ENCODE measurements at regions not wholly inside any gene's neighbourhood (a gene's known extent, or its start where the extent isn't known, plus 50 kb on each side); places are given as distances from the start of the nearest gene placed in this dataset.
"Not testable (repeated sequence)": the region's sequence is repeated elsewhere in the genome, so short reads cannot be mapped to it uniquely, and the experiment has no call there.

DNA sequence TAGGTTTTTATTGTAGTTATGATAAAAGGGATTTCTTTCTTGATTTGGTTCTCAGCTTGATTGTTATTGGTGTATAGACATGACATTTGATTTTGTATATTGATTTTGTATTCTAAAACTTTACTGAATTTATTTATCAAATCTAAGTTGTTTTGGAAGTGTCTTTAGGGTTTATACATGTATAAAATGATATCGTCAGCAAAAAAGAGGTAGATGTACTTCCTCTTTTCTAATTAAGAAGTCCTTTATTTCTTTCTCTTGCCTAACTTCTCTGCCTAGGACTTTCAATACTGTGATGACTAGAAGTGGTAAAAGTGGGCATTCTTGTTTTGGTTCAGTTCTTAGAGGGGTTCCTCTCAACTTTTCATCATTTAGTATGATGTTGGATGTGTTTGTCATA lies 487.3 kb upstream of the KIF2B start:
- no peak for DNase-seq (ENCODE audit: low spot score)

DNA sequence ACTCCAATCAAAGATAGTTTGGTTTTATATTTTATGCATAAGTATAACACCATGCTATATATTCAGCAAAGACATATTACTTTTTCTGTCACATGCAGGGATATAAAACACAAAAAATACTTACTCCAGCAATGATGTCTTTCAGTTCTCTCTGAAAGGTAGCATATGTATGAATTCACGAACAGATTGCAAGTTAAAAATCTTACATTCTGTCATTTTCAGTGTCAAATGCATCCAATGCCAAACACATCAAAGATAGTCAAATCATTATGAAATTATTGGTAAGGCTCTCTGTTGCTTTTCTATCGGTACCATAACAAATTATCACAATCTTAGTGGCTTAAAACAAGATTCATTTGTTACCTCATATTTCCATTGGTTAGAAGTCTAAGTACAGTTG lies 492.0 kb upstream of the KIF2B start:
- no peak for DNase-seq (ENCODE audit: low spot score)

DNA sequence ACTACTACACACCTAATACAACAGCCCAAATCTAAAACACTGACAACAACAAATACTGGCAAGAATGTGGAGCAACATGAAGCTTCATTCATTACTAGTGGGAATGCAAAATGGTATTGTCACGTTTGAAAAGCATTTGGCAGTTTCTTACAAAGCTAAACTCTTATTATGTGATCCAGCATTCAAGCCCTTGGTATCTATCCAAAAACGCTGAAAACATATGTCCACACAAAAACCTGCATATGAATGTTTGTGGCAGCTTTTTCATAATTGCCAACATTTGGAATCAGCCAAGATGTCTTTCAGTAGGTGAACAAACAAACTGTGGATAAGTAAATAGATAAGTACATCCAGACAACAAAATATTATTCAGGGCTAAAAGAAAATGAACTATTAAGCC lies 501.1 kb upstream of the KIF2B start:
- no peak for DNase-seq (ENCODE audit: low spot score)

DNA sequence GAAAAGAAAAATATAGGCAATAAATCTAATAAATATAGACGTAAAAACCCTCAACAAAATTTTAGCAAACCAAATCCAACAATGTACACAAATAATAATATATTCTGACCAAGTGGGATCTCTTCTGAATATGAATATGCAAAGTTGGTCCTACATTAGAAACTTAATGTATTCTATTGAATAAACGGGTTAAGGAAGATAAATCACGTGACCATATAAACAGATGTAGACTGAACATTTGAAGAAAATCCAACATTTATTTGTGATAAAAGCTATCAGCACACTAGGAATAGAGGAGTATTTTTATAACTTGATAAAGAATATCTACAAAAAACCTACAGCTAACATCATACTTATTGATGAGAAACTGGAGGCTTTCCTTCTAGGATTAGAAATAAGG lies 502.8 kb upstream of the KIF2B start:
- DNase-seq (ENCODE audit: low spot score), result no peak

DNA sequence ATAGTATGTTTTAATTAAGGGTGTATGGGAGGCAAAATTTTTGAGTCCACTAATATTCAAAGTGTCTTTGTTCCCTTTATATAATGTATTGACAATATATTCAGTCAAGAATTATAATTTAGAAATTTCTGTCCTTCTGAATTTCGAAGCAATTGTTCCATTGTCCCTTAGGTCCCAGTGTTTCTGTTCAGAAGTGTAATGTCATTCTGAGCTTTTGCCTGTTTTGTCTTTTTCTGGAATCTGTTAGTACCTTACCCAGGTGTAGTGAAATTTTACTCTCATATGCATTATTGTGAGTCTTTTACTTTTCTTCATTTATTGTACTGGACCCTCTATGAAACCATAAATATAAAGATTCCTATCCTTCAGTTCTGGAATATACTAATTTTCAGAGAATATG lies 505.7 kb upstream of the KIF2B start:
- DNase-seq (ENCODE audit: low spot score), result no peak

DNA sequence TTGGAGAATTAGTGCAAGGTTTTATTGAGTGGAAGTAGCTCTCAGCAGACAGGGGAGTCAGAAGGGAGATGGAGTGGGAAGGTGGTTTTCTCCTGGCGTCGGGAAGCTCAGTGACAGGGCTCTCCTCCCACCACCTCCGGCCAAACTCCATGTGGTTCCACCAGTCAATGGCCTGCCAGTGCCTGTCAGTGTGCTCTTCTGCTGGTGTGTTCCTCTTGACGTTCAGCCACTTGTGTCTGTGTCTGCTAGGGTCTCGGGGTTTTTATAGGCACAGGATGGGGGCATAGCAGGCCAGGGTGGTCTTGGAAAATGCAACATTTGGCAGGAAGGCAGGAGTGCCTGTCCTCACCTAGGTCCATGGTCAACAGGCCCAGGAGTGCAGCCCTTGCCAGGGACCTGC lies 506.7 kb upstream of the KIF2B start:
- no peak for DNase-seq (ENCODE audit: low spot score)

DNA sequence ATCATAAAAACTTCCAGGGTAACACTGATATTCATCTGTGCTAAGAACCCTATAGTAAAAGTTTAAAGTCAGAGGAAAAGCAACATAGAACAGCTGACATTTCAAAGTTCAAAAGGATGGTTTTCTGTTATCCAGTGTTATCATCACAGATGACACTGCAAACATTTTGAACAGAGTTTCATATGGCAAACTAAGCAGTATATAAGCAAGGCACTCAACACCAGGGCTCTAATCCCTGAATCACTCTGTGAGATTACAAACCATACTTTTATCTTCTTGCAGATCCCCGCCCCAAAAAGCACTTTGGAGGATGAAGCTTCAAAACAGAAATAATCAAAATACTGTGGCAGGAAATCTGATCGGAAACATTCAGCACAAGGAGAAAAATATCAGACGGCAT lies 508.2 kb upstream of the KIF2B start:
- DNase-seq (ENCODE audit: low spot score), result no peak

DNA sequence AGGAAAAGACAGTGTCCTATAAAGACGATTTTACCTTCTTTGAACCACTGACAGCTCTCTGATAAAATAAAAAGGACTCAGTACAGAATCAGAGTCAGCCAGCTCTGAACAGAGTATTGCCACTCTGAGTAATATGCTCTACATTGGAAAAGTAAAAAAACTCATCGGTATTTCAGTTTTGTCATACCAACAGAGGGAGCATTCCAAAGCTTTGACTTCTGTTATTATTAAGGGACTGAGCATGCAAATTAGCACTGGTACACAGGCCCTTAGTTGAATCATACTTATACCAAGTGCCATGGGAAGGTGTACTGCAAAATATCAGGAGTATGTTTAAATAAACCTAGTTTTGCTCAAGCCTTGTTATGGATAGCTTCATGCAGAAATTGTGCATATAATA lies 509.0 kb upstream of the KIF2B start:
- DNase-seq (ENCODE audit: low spot score), result no peak

DNA sequence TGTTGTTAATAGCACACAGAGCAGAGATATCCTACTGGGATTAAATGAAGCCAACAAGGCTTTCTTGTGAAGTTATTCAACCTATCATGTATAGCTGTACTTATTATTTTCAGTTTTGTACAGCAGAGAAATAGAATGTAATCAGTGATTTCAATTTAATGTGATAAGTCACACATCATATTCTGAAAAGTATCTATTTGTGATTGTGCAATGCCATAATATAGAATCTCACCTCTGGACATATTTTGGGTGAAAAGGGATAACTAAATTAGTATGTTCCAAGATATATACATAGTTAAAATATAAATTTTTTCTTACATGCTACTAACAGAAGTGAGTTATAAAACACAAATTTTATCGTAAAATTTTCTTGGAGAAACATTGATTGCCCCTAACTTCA lies 544.3 kb upstream of the KIF2B start:
- no peak for DNase-seq (ENCODE audit: low spot score)

DNA sequence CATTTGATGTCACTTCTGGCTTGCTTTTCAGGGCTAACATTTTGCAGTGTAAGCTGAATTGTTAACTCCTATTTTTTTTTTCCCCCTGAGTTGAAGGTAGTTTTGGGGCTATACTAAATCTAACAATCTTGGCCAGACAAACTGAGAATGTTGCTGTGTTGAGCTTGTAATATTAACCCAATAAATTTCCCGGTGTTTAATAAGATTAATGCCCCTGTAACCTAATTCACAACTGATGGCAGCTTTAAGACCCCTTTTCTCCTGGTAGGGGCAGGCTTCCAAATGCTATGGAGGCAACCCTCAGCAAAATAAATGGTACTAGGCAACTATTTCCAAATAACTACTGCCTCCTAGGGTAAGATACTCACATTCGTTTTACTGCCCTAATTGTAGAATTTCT lies 549.6 kb upstream of the KIF2B start:
- no peak for DNase-seq (ENCODE audit: low spot score)

DNA sequence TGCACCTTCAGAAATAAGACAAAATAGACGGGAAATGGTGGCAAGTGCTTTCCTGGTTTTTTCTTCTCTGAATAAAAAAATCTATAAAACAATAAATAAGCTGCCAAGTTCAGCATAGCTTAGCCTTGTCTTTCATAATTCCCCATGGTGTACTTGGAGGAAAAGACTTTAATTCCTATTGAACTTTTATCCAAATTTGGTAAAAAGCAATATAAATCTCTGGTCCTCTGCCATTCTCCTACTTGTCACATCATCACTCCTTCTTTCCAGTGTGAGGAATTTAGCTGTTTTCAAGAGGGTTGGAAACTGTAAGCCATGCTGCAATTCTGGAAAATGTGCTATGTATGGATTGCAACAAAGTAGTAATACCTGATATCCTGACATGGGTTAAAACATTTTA lies 551.8 kb upstream of the KIF2B start:
- DNase-seq (ENCODE audit: low spot score), result no peak

DNA sequence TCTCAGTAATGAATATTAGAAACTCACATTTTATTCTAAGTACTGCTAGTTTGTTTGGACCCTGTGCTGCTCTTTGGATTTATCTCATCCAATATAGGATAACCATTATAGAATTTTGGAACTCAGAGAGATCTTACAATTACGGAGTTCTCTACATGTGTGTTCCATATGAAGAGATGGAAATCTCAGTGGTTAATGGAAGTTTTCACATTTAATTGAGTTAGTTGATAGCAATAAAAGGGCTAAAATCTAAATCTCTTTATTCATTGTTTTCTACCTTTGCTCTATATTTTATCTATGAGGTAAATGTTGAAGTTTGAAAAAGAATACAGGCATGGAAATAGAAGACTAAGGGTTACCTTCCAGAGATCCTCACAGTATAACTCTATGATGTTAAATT lies 558.0 kb upstream of the KIF2B start:
- no peak for DNase-seq (ENCODE audit: low spot score)

DNA sequence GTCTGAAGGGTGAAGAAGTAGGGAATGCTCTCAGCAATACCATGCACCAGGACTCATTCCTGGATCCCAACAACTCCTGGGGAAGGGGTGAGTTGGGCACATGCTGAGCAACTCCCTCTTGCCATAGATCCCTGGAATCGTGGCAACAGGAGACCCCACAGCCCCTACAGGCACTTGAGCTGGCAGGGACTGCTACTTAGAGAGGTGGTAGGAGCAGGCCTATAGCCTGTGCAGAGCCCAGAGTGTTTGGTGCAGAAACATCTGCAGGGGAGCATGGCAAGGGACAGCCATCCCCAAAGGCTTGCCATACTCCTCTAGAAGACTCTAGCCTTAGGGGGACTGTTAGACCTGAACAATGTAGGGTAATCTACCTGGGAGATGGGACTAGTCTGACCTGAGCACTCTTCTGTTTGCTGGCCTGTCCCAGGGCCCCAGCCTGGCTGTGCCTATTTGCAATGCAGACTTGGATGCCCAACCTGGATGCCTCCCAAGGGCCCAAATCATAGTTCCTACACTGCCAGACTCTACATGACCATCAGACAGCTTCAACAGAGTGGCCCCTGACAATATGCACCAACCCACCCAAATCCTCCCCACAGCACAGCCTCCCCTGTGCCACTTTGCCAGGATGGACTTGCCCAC lies 568.6 kb upstream of the KIF2B start:
- DNase-seq (ENCODE audit: low spot score), result no peak

DNA sequence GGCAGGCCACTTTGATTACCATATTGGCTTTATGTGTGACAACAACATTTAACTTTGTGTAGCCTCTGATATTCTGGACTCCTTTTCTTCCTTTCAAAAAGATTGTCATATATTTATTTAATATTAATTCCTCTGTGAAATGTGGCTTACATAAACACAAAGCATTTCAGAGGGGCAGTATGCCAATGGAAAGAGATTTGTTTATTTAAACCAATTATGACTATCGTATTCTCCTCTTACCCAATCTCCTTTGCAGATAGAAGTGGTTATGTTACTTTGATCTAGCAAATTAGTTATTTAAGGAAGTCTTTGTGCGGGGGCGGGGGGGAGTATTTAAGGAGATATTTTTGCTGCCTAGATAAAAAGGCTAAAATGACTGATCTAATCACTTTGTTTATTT lies 573.7 kb upstream of the KIF2B start:
- DNase-seq (ENCODE audit: low spot score), result no peak

DNA sequence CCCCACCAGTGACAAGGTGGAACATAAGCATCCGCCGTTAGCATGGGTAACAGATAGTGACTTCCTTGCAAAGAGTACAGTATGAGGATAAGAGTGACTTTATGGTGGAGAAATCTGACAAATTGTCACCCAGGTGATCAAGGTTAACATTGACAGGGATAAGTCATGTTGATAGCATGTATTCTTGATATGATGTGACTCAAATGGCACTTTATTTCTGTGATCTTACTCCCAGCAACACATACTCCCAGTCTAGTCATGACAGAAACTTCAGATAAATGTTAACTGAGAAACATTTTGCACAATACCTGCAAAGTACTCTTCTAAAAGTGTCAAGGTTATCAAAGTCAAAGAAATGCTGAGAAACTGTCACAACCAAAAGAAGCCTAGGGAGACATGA lies 588.6 kb upstream of the KIF2B start:
- no peak for DNase-seq (ENCODE audit: low spot score)

DNA sequence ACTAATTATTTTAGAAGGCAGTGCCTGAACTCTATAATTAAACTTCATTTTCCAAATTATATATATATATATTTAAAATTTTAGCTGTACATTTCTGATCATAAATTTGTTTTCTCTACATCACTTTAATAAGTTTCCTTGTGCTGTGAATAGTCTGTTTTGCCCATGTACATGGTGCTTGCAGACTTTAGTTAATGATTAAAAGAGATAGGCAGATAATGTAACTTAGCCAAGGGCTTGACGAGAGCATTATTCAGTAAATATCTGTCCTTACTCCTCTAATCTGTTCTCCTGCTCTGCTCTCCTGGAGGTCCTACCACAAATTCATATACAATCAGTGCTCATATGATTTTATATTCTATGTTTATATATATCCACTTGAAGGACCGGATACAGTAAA lies 595.2 kb upstream of the KIF2B start:
- DNase-seq (ENCODE audit: low spot score), result peak; percentile 25

DNA sequence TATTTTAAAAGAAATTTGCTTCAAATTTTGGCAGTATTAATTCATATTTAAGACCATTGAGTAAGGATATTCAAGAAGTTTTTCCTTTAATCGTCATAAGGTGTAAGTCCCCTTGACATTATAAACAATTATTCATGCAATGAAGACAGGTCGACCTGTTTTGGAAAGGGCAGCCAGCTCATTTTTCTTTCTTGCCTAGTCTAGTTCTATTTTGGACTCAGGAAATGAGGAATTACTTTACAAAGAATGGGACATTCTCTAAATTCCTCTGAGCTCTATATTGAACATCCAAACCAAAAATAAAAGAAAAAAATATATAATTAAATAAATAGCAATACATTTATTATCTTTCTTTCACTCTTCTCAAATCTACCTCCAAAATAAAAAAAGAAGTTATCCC lies 595.6 kb upstream of the KIF2B start:
- DNase-seq (ENCODE audit: low spot score), result no peak

DNA sequence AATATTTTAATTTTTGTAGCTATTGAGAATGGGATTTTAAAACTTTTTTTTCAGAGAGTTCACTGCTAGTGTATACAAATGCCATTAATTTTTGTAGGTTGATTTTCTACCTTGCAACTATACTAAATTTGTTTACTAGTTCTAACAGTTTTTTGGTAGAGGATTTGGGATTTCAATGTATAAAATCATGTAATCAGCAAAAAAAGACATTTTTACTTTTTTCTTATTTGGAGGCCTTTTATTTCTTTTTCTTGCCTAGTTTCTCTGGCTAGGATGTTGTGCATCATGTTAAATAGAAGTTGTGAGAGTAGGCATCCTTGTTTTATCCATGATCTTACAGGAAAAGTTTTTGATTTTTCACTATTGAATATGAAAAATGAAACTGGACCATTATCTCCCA lies 602.9 kb upstream of the KIF2B start:
- no peak for DNase-seq (ENCODE audit: low spot score)

DNA sequence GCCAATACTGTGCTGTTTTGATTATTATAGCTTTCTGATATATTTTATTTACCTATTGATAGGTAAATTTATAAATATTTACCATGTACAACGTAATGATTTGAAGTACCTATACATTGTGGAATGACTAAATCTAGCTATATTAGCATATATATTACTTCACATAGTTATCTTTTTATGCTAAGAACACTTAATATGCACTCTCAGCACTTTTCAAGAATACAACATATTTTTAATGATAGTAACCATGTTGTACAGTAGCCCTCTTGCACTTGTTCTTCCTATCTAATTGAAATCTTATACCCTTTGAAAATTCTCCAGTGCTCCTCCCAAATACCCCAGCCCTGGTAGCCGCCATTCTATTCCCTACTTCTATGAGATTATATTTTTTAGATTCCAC lies 604.0 kb upstream of the KIF2B start:
- no peak for DNase-seq (ENCODE audit: low spot score)

DNA sequence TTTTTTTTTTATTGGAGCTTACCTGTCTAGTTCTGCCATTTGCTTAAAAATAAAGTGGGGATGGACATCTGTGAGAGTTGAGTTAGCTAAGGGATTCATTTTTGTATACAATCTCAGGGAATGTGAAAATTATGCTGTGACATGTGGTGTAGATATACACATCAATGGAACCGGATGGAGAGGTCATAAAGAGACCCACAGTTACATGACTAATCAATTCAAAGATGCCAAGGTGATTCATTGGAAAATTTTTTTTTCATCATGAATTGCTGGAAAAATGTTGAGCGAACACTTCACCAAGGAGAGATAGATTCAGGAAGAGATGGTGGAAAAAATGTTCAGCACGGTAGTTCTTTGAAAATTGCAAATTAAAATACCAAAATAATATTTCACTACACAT lies 605.4 kb upstream of the KIF2B start:
- no peak for DNase-seq (ENCODE audit: low spot score)

DNA sequence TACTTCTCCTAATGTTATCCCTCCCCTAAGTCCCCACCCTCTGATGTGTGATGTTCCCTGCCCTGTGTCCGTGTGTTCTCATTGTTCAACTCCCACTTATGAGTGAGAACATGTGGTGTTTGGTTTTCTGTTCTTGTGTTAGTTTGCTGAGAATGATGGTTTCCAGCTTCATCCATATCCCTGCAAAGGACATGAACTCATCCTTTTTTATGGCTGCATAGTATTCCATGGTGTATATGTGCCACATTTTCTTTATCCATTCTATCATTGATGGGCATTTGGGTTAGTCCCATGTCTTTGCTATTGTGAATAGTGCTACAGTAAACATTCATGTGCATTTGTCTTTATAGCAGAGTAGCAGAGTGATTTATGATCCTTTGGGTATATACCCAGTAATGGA lies 613.8 kb upstream of the KIF2B start:
- DNase-seq (ENCODE audit: low spot score), result not testable (repeated sequence)

DNA sequence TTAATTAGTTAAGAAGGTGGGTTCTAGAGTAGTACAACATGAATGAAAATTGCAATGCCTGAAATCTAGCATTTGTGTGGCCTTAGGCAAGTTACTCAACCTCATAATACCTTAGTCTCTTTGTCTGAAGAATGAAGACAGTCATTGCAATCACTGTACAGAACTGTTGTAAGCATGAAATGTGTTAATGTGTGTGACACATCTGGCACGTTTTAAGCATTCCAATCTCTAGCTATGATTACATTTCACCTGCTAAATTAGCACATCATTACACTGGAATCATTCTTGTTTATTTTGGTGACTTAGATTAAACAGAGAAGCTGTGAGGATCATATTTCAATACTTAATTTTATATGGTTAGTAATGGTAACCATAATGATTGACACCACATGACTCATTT lies 629.7 kb upstream of the KIF2B start:
- DNase-seq (ENCODE audit: low spot score), result no peak

DNA sequence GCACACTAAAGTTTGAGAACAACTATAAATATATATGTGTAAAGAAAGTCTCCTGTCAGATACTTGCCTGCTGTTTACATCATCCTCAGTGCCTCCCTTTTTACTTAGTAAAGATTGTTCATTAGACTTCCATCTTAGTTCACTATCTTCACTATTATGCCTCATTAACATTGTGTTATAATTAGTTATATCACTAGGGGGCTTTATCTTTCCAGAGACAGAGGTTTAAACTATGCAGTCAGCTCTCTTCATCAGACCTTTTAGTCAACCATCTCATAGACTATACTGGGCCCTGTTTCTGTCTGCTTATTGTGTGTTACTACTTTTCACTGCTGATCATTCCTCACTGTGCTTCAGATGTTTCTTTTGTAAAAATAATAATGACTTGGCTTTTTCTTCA lies 630.8 kb upstream of the KIF2B start:
- no peak for DNase-seq (ENCODE audit: low spot score)

DNA sequence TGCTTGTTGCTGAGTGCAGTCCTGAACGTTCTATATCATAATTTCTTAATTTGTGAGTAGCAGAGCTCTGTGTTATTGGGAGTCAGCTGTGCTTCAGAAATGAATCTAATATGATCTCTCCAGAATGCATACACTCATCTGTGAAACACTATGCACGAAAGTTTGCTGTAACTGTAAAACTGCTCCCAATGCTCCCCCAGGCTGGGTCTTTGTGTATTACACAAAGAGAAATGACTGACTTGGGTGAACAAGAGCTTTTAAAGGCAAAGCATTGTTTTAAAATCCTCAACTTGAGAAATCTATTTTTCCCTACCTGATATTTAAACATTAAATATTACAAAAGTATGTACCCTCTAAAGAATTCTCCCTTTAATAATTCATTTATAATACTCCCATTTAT lies 636.7 kb upstream of the KIF2B start:
- DNase-seq (ENCODE audit: low spot score), result no peak

DNA sequence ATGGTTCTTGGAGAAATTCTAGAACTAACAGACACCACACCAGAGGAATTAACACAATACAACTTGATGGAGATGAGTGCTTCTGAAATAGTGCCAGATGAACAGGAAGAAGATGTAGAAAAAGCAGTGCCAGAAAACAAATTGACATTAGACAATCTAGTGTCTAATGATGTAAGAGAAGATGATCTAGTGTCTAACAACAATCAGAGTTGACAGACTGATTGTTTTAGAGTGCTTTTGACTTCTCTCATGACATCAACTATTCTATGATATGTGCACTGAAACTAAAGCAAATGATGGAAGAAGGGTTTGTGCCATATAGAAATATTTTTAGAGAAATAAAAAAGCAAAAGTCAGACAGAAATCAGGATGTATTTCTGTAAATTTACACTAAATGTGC lies 646.1 kb upstream of the KIF2B start:
- no peak for DNase-seq (ENCODE audit: low spot score)
